RPMI8226 (cell line): ENCODE measurements at regions not wholly inside any gene's neighbourhood (a gene's known extent, or its start where the extent isn't known, plus 50 kb on each side); places are given as distances from the start of the nearest gene placed in this dataset.

Experiments used
- DNase-seq: peaks from one replicate; pipeline ENCODE4 v3.0.0-alpha.2; 2015

- no peak for DNase-seq
Measured at GRCh38 chr15:97443101-97443500, 517.4 kb upstream of the ARRDC4 start.

- no peak for DNase-seq
Measured at GRCh38 chr15:97446138-97446537, 514.4 kb upstream of the ARRDC4 start.

GRCh38 chr15:97456521-97457202 is 503.8 kb upstream of the ARRDC4 start:
- no peak for DNase-seq

- DNase-seq: no peak
Measured at GRCh38 chr15:97457203-97457847, 503.2 kb upstream of the ARRDC4 start.

- DNase-seq: no peak
Measured at GRCh38 chr15:97459771-97460170, 500.7 kb upstream of the ARRDC4 start.

GRCh38 chr15:97461226-97461625 is 499.3 kb upstream of the ARRDC4 start:
- no peak for DNase-seq

- DNase-seq: no peak
Measured at GRCh38 chr15:97463696-97464095, 496.8 kb upstream of the ARRDC4 start.

GRCh38 chr15:97470417-97470816 is 490.1 kb upstream of the ARRDC4 start:
- no peak for DNase-seq

GRCh38 chr15:97473627-97474026 is 486.9 kb upstream of the ARRDC4 start:
- no peak for DNase-seq

GRCh38 chr15:97479957-97480356 is 480.5 kb upstream of the ARRDC4 start:
- no peak for DNase-seq

- DNase-seq: no peak
Measured at GRCh38 chr15:97482521-97482920, 478.0 kb upstream of the ARRDC4 start.

GRCh38 chr15:97483232-97483631 is 477.3 kb upstream of the ARRDC4 start:
- DNase-seq: no peak

- DNase-seq: no peak
Measured at GRCh38 chr15:97490429-97490828, 470.1 kb upstream of the ARRDC4 start.

GRCh38 chr15:97501291-97501690 is 459.2 kb upstream of the ARRDC4 start:
- DNase-seq: no peak

- no peak for DNase-seq
Measured at GRCh38 chr15:97502038-97502437, 458.5 kb upstream of the ARRDC4 start.

GRCh38 chr15:97504031-97504792 is 456.3 kb upstream of the ARRDC4 start:
- DNase-seq: no peak

GRCh38 chr15:97517737-97518136 is 442.8 kb upstream of the ARRDC4 start:
- DNase-seq: no peak

- DNase-seq: no peak
Measured at GRCh38 chr15:97520689-97521088, 439.8 kb upstream of the ARRDC4 start.

GRCh38 chr15:97521381-97522285 is 438.9 kb upstream of the ARRDC4 start:
- peak; percentile 15 for DNase-seq

GRCh38 chr15:97522347-97522746 is 438.2 kb upstream of the ARRDC4 start:
- DNase-seq: no peak

- no peak for DNase-seq
Measured at GRCh38 chr15:97525809-97526208, 434.7 kb upstream of the ARRDC4 start.

GRCh38 chr15:97528238-97528637 is 432.3 kb upstream of the ARRDC4 start:
- no peak for DNase-seq

GRCh38 chr15:97545799-97546198 is 414.7 kb upstream of the ARRDC4 start:
- no peak for DNase-seq
